GM18907 (cell line): ENCODE measurements at regions not wholly inside any gene's neighbourhood (a gene's known extent, or its start where the extent isn't known, plus 50 kb on each side); places are given as distances from the start of the nearest gene placed in this dataset.
A peak's percentile ranks its signal among the peaks of the same experiment; 100 is the strongest.
"Not testable (repeated sequence)": the region's sequence is repeated elsewhere in the genome, so short reads cannot be mapped to it uniquely, and the experiment has no call there.

Source experiments
- ATAC-seq: cut with Tn5 transposase; IDR thresholded peaks from one replicate; pipeline ENCODE4 v1.9.1; 2021; ENCODE audit warnings: mild to moderate bottlenecking, moderate library complexity; ENCODE audit not compliant: unreplicated experiment

GRCh38 chr15:96043591-96044171 lies 286.8 kb upstream of the NR2F2 start:
- no peak for ATAC-seq

- no peak for ATAC-seq
Observed at GRCh38 chr15:96046620-96047240, 283.8 kb upstream of the NR2F2 start.

- ATAC-seq = no peak
Observed at GRCh38 chr15:96047255-96047931, 283.1 kb upstream of the NR2F2 start.

GRCh38 chr15:96049323-96049722 lies 281.2 kb upstream of the NR2F2 start:
- no peak for ATAC-seq

- ATAC-seq = no peak
Observed at GRCh38 chr15:96049766-96050165, 280.7 kb upstream of the NR2F2 start.

GRCh38 chr15:96051598-96051997 lies 278.9 kb upstream of the NR2F2 start:
- no peak for ATAC-seq

- no peak for ATAC-seq
Observed at GRCh38 chr15:96052154-96052553, 278.3 kb upstream of the NR2F2 start.

GRCh38 chr15:96052572-96053030 lies 277.9 kb upstream of the NR2F2 start:
- ATAC-seq = peak; percentile 33

- ATAC-seq = peak; percentile 40
Observed at GRCh38 chr15:96053031-96053780, 277.3 kb upstream of the NR2F2 start.

GRCh38 chr15:96053781-96054428 lies 276.6 kb upstream of the NR2F2 start:
- peak; percentile 35 for ATAC-seq

- ATAC-seq = no peak
Observed at GRCh38 chr15:96054621-96055020, 275.9 kb upstream of the NR2F2 start.

- peak; percentile 87 for ATAC-seq
Observed at GRCh38 chr15:96058103-96058851, 272.2 kb upstream of the NR2F2 start.

GRCh38 chr15:96058852-96059103 lies 271.7 kb upstream of the NR2F2 start:
- peak; percentile 14 for ATAC-seq

- not testable (repeated sequence) for ATAC-seq
Observed at GRCh38 chr15:96060591-96060990, 269.9 kb upstream of the NR2F2 start.

GRCh38 chr15:96064351-96064756 lies 266.1 kb upstream of the NR2F2 start:
- no peak for ATAC-seq

- no peak for ATAC-seq
Observed at GRCh38 chr15:96066126-96066525, 264.4 kb upstream of the NR2F2 start.

GRCh38 chr15:96066852-96067495 lies 263.5 kb upstream of the NR2F2 start:
- no peak for ATAC-seq

GRCh38 chr15:96067677-96068076 lies 262.8 kb upstream of the NR2F2 start:
- no peak for ATAC-seq

GRCh38 chr15:96068897-96069296 lies 261.6 kb upstream of the NR2F2 start:
- no peak for ATAC-seq

- no peak for ATAC-seq
Observed at GRCh38 chr15:96070636-96071035, 259.9 kb upstream of the NR2F2 start.
